Liver (tissue), 2 donors: ENCODE measurements at regions not wholly inside any gene's neighbourhood (a gene's known extent, or its start where the extent isn't known, plus 50 kb on each side); places are given as distances from the start of the nearest gene placed in this dataset.

ENCODE experiments used
- FOXA2 ChIP-seq: IDR thresholded peaks from 2 replicates; pipeline ENCODE4 v1.6.1; 2016; ENCODE audit warnings: antibody characterized with exemption
- TF ChIP-seq, protein P1 (sequence below): fragments of 150-350 bp; IDR thresholded peaks from 2 replicates; pipeline ENCODE4 v1.5.1; 2017; ENCODE audit warnings: improper control_type of control experiment, low read depth, low read length; ENCODE audit not compliant: missing input control
- donor health status: healthy.

DNA sequence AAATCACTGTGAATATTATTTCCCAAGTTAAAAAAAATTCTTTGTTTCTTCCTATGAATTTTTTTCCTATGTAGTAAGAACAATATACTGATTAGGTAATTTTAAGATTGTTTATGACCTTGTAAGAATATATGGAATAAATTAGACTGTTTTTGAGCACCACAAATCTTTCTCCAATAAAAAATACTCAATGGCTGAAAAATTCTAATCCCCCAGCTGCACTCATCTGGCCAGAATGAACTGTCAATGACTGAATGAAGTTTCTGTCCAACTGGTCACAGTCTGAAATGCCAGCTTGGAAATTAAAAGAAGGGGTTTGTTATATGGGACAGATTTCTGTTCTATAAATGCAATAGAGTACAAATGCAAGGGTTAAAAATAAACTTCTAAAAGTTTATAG, 569.5 kb upstream of the SEMA6A start:
- TF ChIP-seq, protein P1, sequence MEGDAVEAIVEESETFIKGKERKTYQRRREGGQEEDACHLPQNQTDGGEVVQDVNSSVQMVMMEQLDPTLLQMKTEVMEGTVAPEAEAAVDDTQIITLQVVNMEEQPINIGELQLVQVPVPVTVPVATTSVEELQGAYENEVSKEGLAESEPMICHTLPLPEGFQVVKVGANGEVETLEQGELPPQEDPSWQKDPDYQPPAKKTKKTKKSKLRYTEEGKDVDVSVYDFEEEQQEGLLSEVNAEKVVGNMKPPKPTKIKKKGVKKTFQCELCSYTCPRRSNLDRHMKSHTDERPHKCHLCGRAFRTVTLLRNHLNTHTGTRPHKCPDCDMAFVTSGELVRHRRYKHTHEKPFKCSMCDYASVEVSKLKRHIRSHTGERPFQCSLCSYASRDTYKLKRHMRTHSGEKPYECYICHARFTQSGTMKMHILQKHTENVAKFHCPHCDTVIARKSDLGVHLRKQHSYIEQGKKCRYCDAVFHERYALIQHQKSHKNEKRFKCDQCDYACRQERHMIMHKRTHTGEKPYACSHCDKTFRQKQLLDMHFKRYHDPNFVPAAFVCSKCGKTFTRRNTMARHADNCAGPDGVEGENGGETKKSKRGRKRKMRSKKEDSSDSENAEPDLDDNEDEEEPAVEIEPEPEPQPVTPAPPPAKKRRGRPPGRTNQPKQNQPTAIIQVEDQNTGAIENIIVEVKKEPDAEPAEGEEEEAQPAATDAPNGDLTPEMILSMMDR: no peak
- TF ChIP-seq FOXA2: no peak
